ENCODE measurements at regions not wholly inside any gene's neighbourhood (a gene's known extent, or its start where the extent isn't known, plus 50 kb on each side); places are given as distances from the start of the nearest gene placed in this dataset.
"Not testable (repeated sequence)": the region's sequence is repeated elsewhere in the genome, so short reads cannot be mapped to it uniquely, and the experiment has no call there.

DNA sequence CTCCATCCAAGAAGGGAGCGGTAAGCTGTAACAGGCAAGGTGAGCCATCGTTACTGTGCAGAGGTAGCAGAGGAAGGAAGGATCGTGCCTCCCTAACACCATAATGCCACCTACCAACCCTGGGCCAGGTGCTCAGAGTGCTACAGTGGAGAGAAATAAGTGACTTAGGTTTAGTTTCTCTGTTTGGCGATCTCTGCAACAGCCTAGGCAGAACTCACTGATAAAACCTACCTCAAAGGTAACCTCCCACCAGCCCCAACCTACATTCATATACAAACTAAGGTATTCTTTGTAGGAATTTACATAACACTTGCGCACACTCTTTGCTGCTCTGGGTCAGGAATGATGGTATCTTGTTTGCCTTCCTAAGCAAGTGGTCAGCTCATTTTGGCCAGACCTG is 93.4 kb upstream of the TMEM132D start:
- Histone ChIP-seq H3K4me3 (ENCODE audit: low read depth in 1 of 2, low read length in 2 of 2) (no peak overlapping the region), H3K27me3 (ENCODE audit: control insufficient read depth in 1 of 2, insufficient read depth in 2 of 2, low read length in 2 of 2) (no peaks in the 10 kb centered on the region), H3K36me3 (ENCODE audit: insufficient read depth, low read length) (no peaks in the 10 kb centered on the region), H3K9ac (ENCODE audit: low read length) (no peak overlapping the region), H3K9me3 (ENCODE audit: low read length) (no peaks in the 10 kb centered on the region), H3K27ac (ENCODE audit: low read depth, low read length) (no peak overlapping the region), H3K4me1 (ENCODE audit: insufficient read depth, low read length) (no peaks in the 10 kb centered on the region)

DNA sequence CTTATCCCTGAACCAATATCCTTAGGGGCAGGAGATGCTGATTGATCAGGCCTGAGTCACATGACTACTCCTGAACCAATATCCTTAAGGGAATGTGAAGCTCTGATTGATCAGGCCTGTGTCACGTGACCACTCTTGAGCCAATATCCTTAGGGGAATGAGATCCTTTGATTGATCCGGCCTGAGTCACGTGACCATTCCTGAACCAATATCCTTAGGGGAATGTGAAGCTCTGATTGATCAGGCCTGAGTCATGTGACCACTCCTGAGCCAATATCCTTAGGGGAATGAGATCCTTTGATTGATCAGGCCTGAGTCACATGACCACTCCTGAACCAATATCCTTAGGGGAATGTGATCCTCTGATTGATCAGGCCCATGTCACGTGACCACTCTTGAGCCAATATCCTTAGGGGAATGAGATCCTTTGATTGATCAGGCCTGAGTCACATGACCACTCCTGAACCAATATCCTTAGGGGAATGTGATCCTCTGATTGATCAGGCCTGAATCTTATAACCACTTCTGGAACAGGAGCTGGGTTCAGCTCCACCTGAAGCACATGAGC is 100.6 kb upstream of the TMEM132D start:
- H3K27ac ChIP-seq (ENCODE audit: low read depth, low read length); H3K9me3 ChIP-seq (ENCODE audit: low read length); H3K36me3 ChIP-seq (ENCODE audit: insufficient read depth, low read length); H3K4me1 ChIP-seq (ENCODE audit: insufficient read depth, low read length); H3K4me3 ChIP-seq (ENCODE audit: low read depth in 1 of 2, low read length in 2 of 2); H3K27me3 ChIP-seq (ENCODE audit: control insufficient read depth in 1 of 2, insufficient read depth in 2 of 2, low read length in 2 of 2); H3K9ac ChIP-seq (ENCODE audit: low read length): not testable (repeated sequence)

DNA sequence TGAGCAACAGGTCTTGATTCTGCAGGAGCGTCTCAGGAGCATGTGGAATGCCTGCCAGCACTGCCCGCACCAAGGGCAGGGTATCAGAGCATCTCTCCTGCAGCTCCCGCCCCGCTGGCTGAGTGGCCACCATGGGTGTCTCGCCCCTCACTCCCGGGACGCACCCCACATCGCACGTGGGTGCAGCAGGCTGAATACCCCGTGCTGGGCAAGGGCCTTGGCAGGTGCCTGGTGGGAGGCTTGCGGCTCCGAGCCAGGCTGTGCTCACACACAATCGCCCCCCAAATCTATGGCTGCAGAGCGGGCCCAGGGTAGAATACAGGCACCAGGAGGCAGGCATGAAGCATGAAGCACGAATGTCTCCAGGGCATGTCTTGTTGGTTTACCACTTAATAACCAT is 103.9 kb upstream of the TMEM132D start:
- H3K4me3 ChIP-seq (ENCODE audit: low read depth in 1 of 2, low read length in 2 of 2), result no peak overlapping the region
- no peak overlapping the region for H3K27ac ChIP-seq (ENCODE audit: low read depth, low read length)
- H3K36me3 ChIP-seq (ENCODE audit: insufficient read depth, low read length), result no peaks in the 10 kb centered on the region
- H3K9ac ChIP-seq (ENCODE audit: low read length), result no peak overlapping the region
- H3K4me1 ChIP-seq (ENCODE audit: insufficient read depth, low read length), result no peaks in the 10 kb centered on the region
- H3K27me3 ChIP-seq (ENCODE audit: control insufficient read depth in 1 of 2, insufficient read depth in 2 of 2, low read length in 2 of 2), result peaks cover 0 to 4% of the 10 kb centered on the region in 2 donors
- no peaks in the 10 kb centered on the region for H3K9me3 ChIP-seq (ENCODE audit: low read length)

DNA sequence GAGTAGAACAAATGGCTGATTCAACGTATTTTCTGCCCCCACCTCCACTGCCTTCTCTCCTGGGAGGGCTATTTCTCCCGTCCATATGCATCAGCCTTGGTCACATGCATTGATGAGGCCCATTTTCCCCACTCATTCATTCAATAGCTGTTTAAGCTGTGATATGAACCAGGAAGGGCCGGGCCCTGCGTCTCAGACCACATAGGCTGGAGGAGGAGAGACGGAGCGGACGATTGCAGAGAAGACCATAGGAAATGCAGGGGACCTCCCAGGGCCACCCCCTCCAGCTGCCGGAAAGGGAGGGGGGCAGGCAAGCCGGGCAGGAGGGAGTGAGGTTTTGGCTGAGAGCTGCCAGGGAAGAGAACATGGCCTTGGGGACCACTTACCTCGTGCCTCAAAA is 104.4 kb upstream of the TMEM132D start:
- no peaks in the 10 kb centered on the region for H3K4me1 ChIP-seq (ENCODE audit: insufficient read depth, low read length)
- peaks cover 0 to 7% of the 10 kb centered on the region in 2 donors for H3K27me3 ChIP-seq (ENCODE audit: control insufficient read depth in 1 of 2, insufficient read depth in 2 of 2, low read length in 2 of 2)
- H3K4me3 ChIP-seq (ENCODE audit: low read depth in 1 of 2, low read length in 2 of 2), result no peak overlapping the region
- H3K9ac ChIP-seq (ENCODE audit: low read length), result no peak overlapping the region
- no peaks in the 10 kb centered on the region for H3K9me3 ChIP-seq (ENCODE audit: low read length)
- H3K27ac ChIP-seq (ENCODE audit: low read depth, low read length), result no peak overlapping the region
- no peaks in the 10 kb centered on the region for H3K36me3 ChIP-seq (ENCODE audit: insufficient read depth, low read length)

DNA sequence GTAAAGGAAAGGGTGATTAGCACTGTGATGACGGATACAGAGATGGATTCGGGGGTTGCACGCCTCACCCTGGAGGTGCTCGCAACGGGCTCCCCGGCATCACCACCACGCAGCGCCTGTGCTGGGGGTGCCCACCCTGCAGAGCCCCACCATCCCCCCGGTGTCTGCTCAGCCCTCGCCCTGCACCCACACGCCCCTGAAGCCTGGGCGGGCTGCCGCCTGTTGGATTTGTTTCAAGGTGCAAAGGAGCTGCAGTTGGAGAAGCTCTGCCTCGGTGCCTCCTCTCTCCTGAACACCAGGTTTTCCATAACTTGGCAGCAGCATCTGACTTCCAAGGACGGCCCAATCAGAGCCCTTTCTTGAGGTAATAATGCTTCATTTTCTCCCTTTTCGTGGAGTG is 106.1 kb upstream of the TMEM132D start:
- H3K27me3 ChIP-seq (ENCODE audit: control insufficient read depth in 1 of 2, insufficient read depth in 2 of 2, low read length in 2 of 2), result peaks cover 0 to 15% of the 10 kb centered on the region in 2 donors
- no peak overlapping the region for H3K9ac ChIP-seq (ENCODE audit: low read length)
- no peaks in the 10 kb centered on the region for H3K9me3 ChIP-seq (ENCODE audit: low read length)
- H3K27ac ChIP-seq (ENCODE audit: low read depth, low read length), result no peak overlapping the region
- no peak overlapping the region for H3K4me3 ChIP-seq (ENCODE audit: low read depth in 1 of 2, low read length in 2 of 2)
- H3K4me1 ChIP-seq (ENCODE audit: insufficient read depth, low read length), result no peaks in the 10 kb centered on the region
- no peaks in the 10 kb centered on the region for H3K36me3 ChIP-seq (ENCODE audit: insufficient read depth, low read length)

DNA sequence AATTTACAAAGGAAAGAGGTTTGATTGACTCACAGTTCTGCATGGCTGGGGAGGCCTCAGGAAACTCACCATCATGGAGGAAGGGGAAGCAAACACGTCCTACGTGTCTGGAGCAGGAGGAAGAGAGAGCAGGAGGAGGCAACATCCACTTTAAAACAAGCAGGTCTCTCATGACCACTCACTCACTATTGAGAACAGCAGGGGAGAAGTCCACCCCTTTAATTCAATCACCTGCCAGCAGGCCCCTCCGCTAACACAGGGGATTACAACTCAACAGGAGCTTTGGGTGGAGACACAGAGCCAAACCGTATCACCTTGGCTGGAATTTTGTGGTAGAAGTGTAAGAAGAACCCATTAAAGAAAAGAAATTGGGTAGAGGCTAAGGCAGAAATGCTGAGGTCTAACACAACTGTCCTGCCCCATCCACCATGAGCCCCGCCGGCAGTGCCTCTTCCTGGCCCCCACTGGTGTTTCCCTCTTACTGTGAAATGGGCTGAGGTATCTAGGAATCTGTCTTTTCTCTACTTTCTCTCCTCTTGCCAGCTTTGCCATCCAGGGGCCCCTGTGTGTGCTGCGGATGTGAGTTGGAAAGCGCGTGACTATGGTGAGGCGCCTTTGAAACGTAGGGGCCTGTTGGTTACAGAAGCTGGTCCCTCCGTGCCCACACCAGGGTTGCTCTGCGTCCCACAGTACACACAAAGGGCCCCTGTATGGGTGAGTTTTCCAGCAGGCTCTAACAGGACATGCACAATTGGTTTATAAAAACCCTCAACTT is 108.0 kb upstream of the TMEM132D start:
- Histone ChIP-seq H3K36me3 (ENCODE audit: insufficient read depth, low read length) (no peaks in the 10 kb centered on the region), H3K27me3 (ENCODE audit: control insufficient read depth in 1 of 2, insufficient read depth in 2 of 2, low read length in 2 of 2) (peaks cover 0 to 26% of the 10 kb centered on the region in 2 donors), H3K4me1 (ENCODE audit: insufficient read depth, low read length) (no peaks in the 10 kb centered on the region), H3K9me3 (ENCODE audit: low read length) (no peaks in the 10 kb centered on the region), H3K4me3 (ENCODE audit: low read depth in 1 of 2, low read length in 2 of 2) (no peak overlapping the region), H3K9ac (ENCODE audit: low read length) (no peak overlapping the region), H3K27ac (ENCODE audit: low read depth, low read length) (no peak overlapping the region)

DNA sequence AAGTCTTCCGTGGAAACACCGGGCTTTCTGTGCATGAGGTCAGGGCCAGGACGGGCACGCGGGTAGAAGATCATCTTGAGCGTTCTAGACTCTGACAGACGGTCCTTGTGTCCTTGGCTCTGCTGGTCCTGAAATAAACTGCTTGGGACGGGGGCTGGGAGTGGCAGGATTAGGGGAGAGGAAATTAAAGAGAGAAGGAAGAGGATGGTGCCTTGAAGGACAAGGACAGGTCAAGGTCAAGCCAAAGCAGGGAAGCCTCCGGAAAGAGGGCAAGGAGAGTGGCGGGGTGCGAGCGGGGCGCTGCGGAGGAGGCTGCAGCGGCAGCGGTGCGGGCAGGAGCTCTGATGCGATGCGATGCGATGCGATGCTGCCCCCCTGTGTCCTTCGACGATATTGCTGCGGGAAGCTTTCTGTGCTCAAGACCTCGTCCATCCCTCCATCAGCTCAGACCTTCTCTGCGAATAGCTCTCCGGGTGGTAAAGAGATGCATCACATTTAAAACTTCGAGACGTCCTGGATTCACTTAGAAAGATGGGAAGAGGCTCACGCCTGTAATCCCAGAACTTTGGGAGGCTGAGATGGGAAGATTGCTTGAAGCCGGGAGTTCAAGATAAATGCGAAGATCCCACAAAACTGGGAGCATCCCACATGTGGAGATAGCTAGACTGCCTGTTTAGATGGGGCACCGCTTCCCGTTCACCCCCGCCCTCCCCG is 110.1 kb upstream of the TMEM132D start:
- H3K4me1 ChIP-seq (ENCODE audit: insufficient read depth, low read length), result no peaks in the 10 kb centered on the region
- H3K27me3 ChIP-seq (ENCODE audit: control insufficient read depth in 1 of 2, insufficient read depth in 2 of 2, low read length in 2 of 2), result peaks cover 0 to 26% of the 10 kb centered on the region in 2 donors
- no peaks in the 10 kb centered on the region for H3K9me3 ChIP-seq (ENCODE audit: low read length)
- no peak overlapping the region for H3K9ac ChIP-seq (ENCODE audit: low read length)
- no peak overlapping the region for H3K4me3 ChIP-seq (ENCODE audit: low read depth in 1 of 2, low read length in 2 of 2)
- H3K36me3 ChIP-seq (ENCODE audit: insufficient read depth, low read length), result no peaks in the 10 kb centered on the region
- H3K27ac ChIP-seq (ENCODE audit: low read depth, low read length), result no peak overlapping the region

DNA sequence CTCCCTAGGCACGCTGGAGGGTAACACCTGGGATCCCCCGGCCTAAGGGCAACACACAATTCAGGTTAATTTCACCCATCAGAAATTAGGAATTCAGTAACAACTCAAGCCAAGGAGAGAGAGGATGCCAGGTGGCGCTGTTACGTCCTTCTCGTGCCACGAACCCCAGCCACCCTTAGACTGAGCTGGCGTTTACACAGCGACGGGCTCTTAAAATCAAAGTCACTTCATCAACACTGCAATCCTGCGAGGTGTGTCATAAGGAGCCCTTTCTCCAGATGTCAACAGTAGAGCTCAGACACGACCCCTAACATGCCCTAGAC is 110.6 kb upstream of the TMEM132D start:
- H3K4me3 ChIP-seq (ENCODE audit: low read depth in 1 of 2, low read length in 2 of 2), result no peak overlapping the region
- H3K27me3 ChIP-seq (ENCODE audit: control insufficient read depth in 1 of 2, insufficient read depth in 2 of 2, low read length in 2 of 2), result peaks cover 0 to 26% of the 10 kb centered on the region in 2 donors
- H3K9me3 ChIP-seq (ENCODE audit: low read length), result no peaks in the 10 kb centered on the region
- no peaks in the 10 kb centered on the region for H3K4me1 ChIP-seq (ENCODE audit: insufficient read depth, low read length)
- no peak overlapping the region for H3K27ac ChIP-seq (ENCODE audit: low read depth, low read length)
- H3K9ac ChIP-seq (ENCODE audit: low read length), result no peak overlapping the region
- H3K36me3 ChIP-seq (ENCODE audit: insufficient read depth, low read length), result no peaks in the 10 kb centered on the region

DNA sequence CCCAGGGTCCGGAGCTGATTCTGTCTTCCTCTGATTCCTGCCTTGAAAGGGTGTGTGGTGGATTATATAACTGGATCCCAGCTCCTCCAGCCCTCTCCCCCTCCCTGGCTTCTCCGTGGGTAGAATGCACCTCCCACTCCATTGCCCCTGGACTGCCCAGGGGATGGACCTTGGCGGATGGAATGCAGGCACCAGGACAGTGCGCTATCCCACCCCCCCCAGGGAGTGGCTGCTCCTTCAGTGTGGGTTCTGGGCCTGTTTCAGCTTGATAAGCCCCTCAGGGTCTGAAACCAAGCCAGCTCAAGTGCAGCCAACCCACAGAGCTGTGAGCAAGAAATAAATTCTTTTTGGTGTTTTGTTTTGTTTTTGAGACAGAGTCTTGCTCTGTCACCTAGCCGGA is 112.4 kb upstream of the TMEM132D start:
- H3K4me3 ChIP-seq (ENCODE audit: low read depth in 1 of 2, low read length in 2 of 2), result no peak overlapping the region
- peaks cover 0 to 26% of the 10 kb centered on the region in 2 donors for H3K27me3 ChIP-seq (ENCODE audit: control insufficient read depth in 1 of 2, insufficient read depth in 2 of 2, low read length in 2 of 2)
- no peak overlapping the region for H3K27ac ChIP-seq (ENCODE audit: low read depth, low read length)
- no peaks in the 10 kb centered on the region for H3K36me3 ChIP-seq (ENCODE audit: insufficient read depth, low read length)
- H3K9ac ChIP-seq (ENCODE audit: low read length), result no peak overlapping the region
- no peaks in the 10 kb centered on the region for H3K9me3 ChIP-seq (ENCODE audit: low read length)
- H3K4me1 ChIP-seq (ENCODE audit: insufficient read depth, low read length), result no peaks in the 10 kb centered on the region

DNA sequence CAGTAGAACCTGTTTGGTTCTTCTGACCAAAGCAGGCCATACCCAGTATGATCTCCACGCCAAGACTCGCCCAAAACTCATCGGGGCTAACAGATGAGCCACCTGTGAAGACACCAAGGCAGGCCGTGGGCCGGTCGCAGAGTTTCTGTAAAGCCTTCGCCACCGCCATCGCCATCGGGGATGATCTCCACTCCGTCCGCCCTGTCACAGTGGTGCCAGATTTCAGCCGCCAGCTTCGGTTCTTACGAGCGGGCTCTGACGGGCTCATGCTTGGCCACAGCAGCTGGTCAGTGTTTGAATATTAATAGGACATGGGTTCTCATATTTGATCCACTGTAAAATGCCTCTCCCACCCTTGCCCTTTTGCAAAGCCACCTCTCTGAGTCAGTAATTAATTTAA is 113.2 kb upstream of the TMEM132D start:
- no peak overlapping the region for H3K4me3 ChIP-seq (ENCODE audit: low read depth in 1 of 2, low read length in 2 of 2)
- H3K27me3 ChIP-seq (ENCODE audit: control insufficient read depth in 1 of 2, insufficient read depth in 2 of 2, low read length in 2 of 2), result peaks cover 0 to 26% of the 10 kb centered on the region in 2 donors
- no peaks in the 10 kb centered on the region for H3K9me3 ChIP-seq (ENCODE audit: low read length)
- no peaks in the 10 kb centered on the region for H3K4me1 ChIP-seq (ENCODE audit: insufficient read depth, low read length)
- H3K36me3 ChIP-seq (ENCODE audit: insufficient read depth, low read length), result no peaks in the 10 kb centered on the region
- no peak overlapping the region for H3K9ac ChIP-seq (ENCODE audit: low read length)
- no peak overlapping the region for H3K27ac ChIP-seq (ENCODE audit: low read depth, low read length)

DNA sequence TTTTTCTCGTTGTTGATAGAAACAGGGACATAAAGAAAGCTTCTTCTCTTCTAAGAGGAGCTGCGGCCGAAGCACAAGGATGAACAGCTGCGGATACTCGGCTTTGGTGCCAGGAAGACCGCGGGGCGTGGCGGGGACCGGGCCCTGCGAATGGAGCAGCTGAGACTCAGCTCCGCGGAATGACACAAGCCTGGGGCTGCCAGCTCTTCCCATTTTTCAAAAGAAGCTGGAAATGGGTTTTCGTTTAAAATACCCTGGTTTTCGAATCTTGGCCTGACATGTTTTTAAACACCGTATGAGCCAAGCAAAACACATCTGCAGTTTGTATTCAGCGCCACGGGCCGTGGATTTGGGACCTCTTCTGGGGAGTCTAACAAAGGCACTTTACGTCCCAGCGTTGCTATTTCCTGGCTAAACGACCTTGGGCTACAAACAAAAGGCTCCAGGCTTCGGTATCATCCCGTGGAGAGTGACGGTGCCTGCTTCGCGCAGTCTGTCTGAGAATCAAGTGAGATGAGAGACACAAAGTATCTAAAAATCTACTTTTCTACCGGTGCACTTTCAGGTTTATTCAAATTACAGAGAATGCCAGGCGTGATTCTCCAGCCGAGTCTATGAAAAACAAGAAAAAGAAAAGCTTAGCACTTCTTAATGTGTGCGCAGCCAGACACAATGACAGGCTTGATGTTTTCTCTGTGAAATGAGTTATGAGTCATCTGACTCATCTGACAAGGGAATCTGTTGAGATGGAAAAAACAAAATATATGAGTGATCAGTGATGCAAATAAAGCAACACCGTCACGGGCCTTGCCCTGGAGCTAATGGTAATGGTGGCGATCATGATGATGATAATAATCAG is 114.0 kb upstream of the TMEM132D start:
- H3K36me3 ChIP-seq (ENCODE audit: insufficient read depth, low read length), result no peaks in the 10 kb centered on the region
- no peaks in the 10 kb centered on the region for H3K9me3 ChIP-seq (ENCODE audit: low read length)
- H3K4me3 ChIP-seq (ENCODE audit: low read depth in 1 of 2, low read length in 2 of 2), result no peak overlapping the region
- H3K9ac ChIP-seq (ENCODE audit: low read length), result no peak overlapping the region
- no peak overlapping the region for H3K27ac ChIP-seq (ENCODE audit: low read depth, low read length)
- peaks cover 0 to 21% of the 10 kb centered on the region in 2 donors for H3K27me3 ChIP-seq (ENCODE audit: control insufficient read depth in 1 of 2, insufficient read depth in 2 of 2, low read length in 2 of 2)
- H3K4me1 ChIP-seq (ENCODE audit: insufficient read depth, low read length), result no peaks in the 10 kb centered on the region

All from muscle layer of colon (tissue), 2 donors.